KMS-11 (cell line): ENCODE measurements at regions not wholly inside any gene's neighbourhood (a gene's known extent, or its start where the extent isn't known, plus 50 kb on each side); places are given as distances from the start of the nearest gene placed in this dataset.

ENCODE experiments used
- H2AFZ ChIP-seq: fragments of 200-600 bp; sonication (generic); 2 replicates; pipeline ENCODE4 v1.6.1; 2016; ENCODE audit warnings: antibody characterized with exemption, mixed run types, low read depth
- H3K27ac ChIP-seq: fragments of 200-600 bp; sonication (generic); 2 replicates; pipeline ENCODE4 v1.6.1; 2016; ENCODE audit warnings: mild to moderate bottlenecking, mixed run types
- H3K27me3 ChIP-seq: fragments of 200-600 bp; sonication (generic); 2 replicates; pipeline ENCODE4 v1.6.1; 2017; ENCODE audit warnings: mild to moderate bottlenecking, low read depth, mixed run types, moderate library complexity; ENCODE audit not compliant: insufficient read depth
- H3K36me3 ChIP-seq: fragments of 200-600 bp; sonication (generic); 2 replicates; pipeline ENCODE4 v1.6.1; 2017; ENCODE audit warnings: mild to moderate bottlenecking, mixed run types; ENCODE audit not compliant: insufficient read depth
- H3K4me1 ChIP-seq: fragments of 200-600 bp; sonication (generic); 2 replicates; pipeline ENCODE4 v1.6.1; 2016; ENCODE audit warnings: mild to moderate bottlenecking, low read depth, mixed run types; ENCODE audit not compliant: poor library complexity, severe bottlenecking
- H3K4me2 ChIP-seq: fragments of 200-600 bp; sonication (generic); 2 replicates; pipeline ENCODE4 v1.7.0; 2016; ENCODE audit warnings: mild to moderate bottlenecking, mixed run types
- H3K4me3 ChIP-seq: fragments of 200-600 bp; sonication (generic); IDR thresholded peaks from 2 replicates; pipeline ENCODE4 v1.6.1; 2017; ENCODE audit warnings: low read depth, low read length, mixed read lengths; ENCODE audit not compliant: insufficient read depth
- H3K79me2 ChIP-seq: fragments of 200-600 bp; sonication (generic); 2 replicates; pipeline ENCODE4 v1.6.1; 2016; ENCODE audit warnings: low read depth, mixed run types; ENCODE audit not compliant: insufficient read depth
- H3K9ac ChIP-seq: fragments of 200-600 bp; sonication (generic); 2 replicates; pipeline ENCODE4 v1.6.1; 2016; ENCODE audit warnings: mild to moderate bottlenecking, mixed run types
- H4K20me1 ChIP-seq: fragments of 200-600 bp; sonication (generic); 2 replicates; pipeline ENCODE4 v1.6.1; 2016; ENCODE audit warnings: mild to moderate bottlenecking, mixed run types; ENCODE audit not compliant: insufficient read depth
- CTCF ChIP-seq: fragments of 200-600 bp; sonication (generic); conservative IDR thresholded peaks from 2 replicates; pipeline ENCODE4 v1.6.1; 2017; ENCODE audit warnings: low read depth, mild to moderate bottlenecking, antibody characterized with exemption, low read length, moderate library complexity, mixed read lengths

- H3K4me1 ChIP-seq, result no peaks in the 10 kb centered on the region
- no peak overlapping the region for H3K4me2 ChIP-seq
- no peaks in the 10 kb centered on the region for H3K36me3 ChIP-seq
- no peak overlapping the region for H3K4me3 ChIP-seq
- no peaks in the 10 kb centered on the region for H3K27me3 ChIP-seq
- no peaks in the 10 kb centered on the region for H4K20me1 ChIP-seq
- H2AFZ ChIP-seq, result no peak overlapping the region
- no peak overlapping the region for H3K9ac ChIP-seq
- no peaks in the 10 kb centered on the region for H3K79me2 ChIP-seq
- TF ChIP-seq CTCF, result no peak
- no peak overlapping the region for H3K27ac ChIP-seq
These were observed 207.0 kb downstream of the HNMT start for GRCh38 chr2:138171244-138171643.

GRCh38 chr2:138175066-138175465 lies 210.8 kb downstream of the HNMT start:
- no peaks in the 10 kb centered on the region for H3K27me3 ChIP-seq

GRCh38 chr2:138176862-138177439 lies 212.7 kb downstream of the HNMT start:
- Histone ChIP-seq H3K27me3 (no peaks in the 10 kb centered on the region), H2AFZ (no peak overlapping the region), H3K4me1 (no peaks in the 10 kb centered on the region), H3K4me2 (no peak overlapping the region), H3K27ac (no peak overlapping the region), H3K36me3 (no peaks in the 10 kb centered on the region), H4K20me1 (no peaks in the 10 kb centered on the region), H3K9ac (no peak overlapping the region), H3K79me2 (no peaks in the 10 kb centered on the region), H3K4me3 (no peak overlapping the region)
- no peak for TF ChIP-seq CTCF

More at GRCh38 chr2:138175066-138175465, 210.8 kb downstream of the HNMT start:
- Histone ChIP-seq H3K4me2 (no peak overlapping the region), H2AFZ (no peak overlapping the region), H3K4me3 (no peak overlapping the region), H3K4me1 (no peaks in the 10 kb centered on the region), H3K27ac (no peak overlapping the region), H3K79me2 (no peaks in the 10 kb centered on the region), H3K36me3 (no peaks in the 10 kb centered on the region), H4K20me1 (no peaks in the 10 kb centered on the region), H3K9ac (no peak overlapping the region)
- no peak for TF ChIP-seq CTCF

- Histone ChIP-seq H3K79me2 (no peaks in the 10 kb centered on the region), H3K9ac (no peak overlapping the region), H3K4me3 (no peak overlapping the region), H4K20me1 (no peaks in the 10 kb centered on the region), H3K27ac (no peak overlapping the region), H3K27me3 (no peaks in the 10 kb centered on the region), H2AFZ (no peak overlapping the region), H3K4me1 (no peaks in the 10 kb centered on the region), H3K36me3 (no peaks in the 10 kb centered on the region), H3K4me2 (no peak overlapping the region)
- no peak for TF ChIP-seq CTCF
These were observed 213.4 kb downstream of the HNMT start for GRCh38 chr2:138177693-138178092.
